ENCODE measurements at regions not wholly inside any gene's neighbourhood (a gene's known extent, or its start where the extent isn't known, plus 50 kb on each side); places are given as distances from the start of the nearest gene placed in this dataset.

GRCh38 chr5:174311531-174312269 is 266.2 kb downstream of the NSG2 start (continued):
- peak; percentile 43; the same call in 1 of the 2 replicates for TF ChIP-seq GABPA (IDR thresholded peaks at IDR 0.05; ENCODE audit: borderline replicate concordance, insufficient read depth, low read length)
- 0 out of 4 replicates have a peak, but pooled peaks of 1 of the 2 experiments have one; percentile 41 for TF ChIP-seq SIN3A (conservative IDR thresholded peaks at IDR 0.05 in 1 of 2, IDR thresholded peaks at IDR 0.05 in 1 of 2; ENCODE audit: low read depth in 1 of 2, low read length in 2 of 2)
- TF ChIP-seq CREB1 (IDR thresholded peaks at IDR 0.05) = 0 out of 2 replicates have a peak, but pooled peaks have one; percentile 8
- no peak for TF ChIP-seq SP2 (IDR thresholded peaks at IDR 0.05; ENCODE audit: low read length)
- 0 out of 2 replicates have a peak, but pooled peaks have one; percentile 7 for TF ChIP-seq EGR1 (IDR thresholded peaks at IDR 0.05; ENCODE audit: borderline replicate concordance, low read depth, low read length)
- TF ChIP-seq HDAC2 (IDR thresholded peaks at IDR 0.05; ENCODE audit: borderline replicate concordance in 1 of 2, low read depth in 2 of 2, low read length in 2 of 2) = no peak
